HUES6 (cell line): ENCODE measurements at regions not wholly inside any gene's neighbourhood (a gene's known extent, or its start where the extent isn't known, plus 50 kb on each side); places are given as distances from the start of the nearest gene placed in this dataset.
"Not testable (repeated sequence)": the region's sequence is repeated elsewhere in the genome, so short reads cannot be mapped to it uniquely, and the experiment has no call there.

ENCODE experiments used
- H3K27ac ChIP-seq: 2 replicates; pipeline ENCODE4 v1.7.0; 2013; ENCODE audit warnings: low read depth, mild to moderate bottlenecking, low read length, inconsistent platforms
- H3K27me3 ChIP-seq: 2 replicates; pipeline ENCODE4 v1.6.1; 2013; ENCODE audit warnings: low read length; ENCODE audit not compliant: control insufficient read depth, insufficient read depth
- H3K36me3 ChIP-seq: 2 replicates; pipeline ENCODE4 v1.6.1; 2013; ENCODE audit warnings: low read length; ENCODE audit not compliant: control insufficient read depth, insufficient read depth
- H3K4me1 ChIP-seq: 2 replicates; pipeline ENCODE4 v1.6.1; 2013; ENCODE audit warnings: low read length; ENCODE audit not compliant: control insufficient read depth, insufficient read depth
- H3K4me3 ChIP-seq: 2 replicates; pipeline ENCODE4 v1.5.1; 2013; ENCODE audit warnings: low read depth, low read length
- H3K9ac ChIP-seq: one replicate; pipeline ENCODE4 v1.6.1; 2013; ENCODE audit warnings: mild to moderate bottlenecking, low read length
- H3K9me3 ChIP-seq: 2 replicates; pipeline ENCODE4 v1.6.1; 2013; ENCODE audit warnings: low read depth, low read length; ENCODE audit not compliant: control insufficient read depth, insufficient read depth

- Histone ChIP-seq H3K4me3 (no peak overlapping the region), H3K36me3 (no peaks in the 10 kb centered on the region), H3K27ac (no peak overlapping the region), H3K9ac (no peak overlapping the region), H3K27me3 (no peaks in the 10 kb centered on the region), H3K9me3 (no peaks in the 10 kb centered on the region), H3K4me1 (peaks cover 5% of the 10 kb centered on the region; the same call in 1 of the 2 replicates)
Measured at GRCh38 chr2:59177748-59178147, 936.6 kb upstream of the FANCL start.

- H3K4me1 ChIP-seq = no peaks in the 10 kb centered on the region
- H3K9ac ChIP-seq = no peak overlapping the region
- H3K27ac ChIP-seq = no peak overlapping the region
- H3K4me3 ChIP-seq = no peak overlapping the region
- H3K36me3 ChIP-seq = no peaks in the 10 kb centered on the region
- H3K9me3 ChIP-seq = no peaks in the 10 kb centered on the region
- H3K27me3 ChIP-seq = no peaks in the 10 kb centered on the region
Measured at GRCh38 chr2:59176737-59177136, 935.6 kb upstream of the FANCL start.

DNA sequence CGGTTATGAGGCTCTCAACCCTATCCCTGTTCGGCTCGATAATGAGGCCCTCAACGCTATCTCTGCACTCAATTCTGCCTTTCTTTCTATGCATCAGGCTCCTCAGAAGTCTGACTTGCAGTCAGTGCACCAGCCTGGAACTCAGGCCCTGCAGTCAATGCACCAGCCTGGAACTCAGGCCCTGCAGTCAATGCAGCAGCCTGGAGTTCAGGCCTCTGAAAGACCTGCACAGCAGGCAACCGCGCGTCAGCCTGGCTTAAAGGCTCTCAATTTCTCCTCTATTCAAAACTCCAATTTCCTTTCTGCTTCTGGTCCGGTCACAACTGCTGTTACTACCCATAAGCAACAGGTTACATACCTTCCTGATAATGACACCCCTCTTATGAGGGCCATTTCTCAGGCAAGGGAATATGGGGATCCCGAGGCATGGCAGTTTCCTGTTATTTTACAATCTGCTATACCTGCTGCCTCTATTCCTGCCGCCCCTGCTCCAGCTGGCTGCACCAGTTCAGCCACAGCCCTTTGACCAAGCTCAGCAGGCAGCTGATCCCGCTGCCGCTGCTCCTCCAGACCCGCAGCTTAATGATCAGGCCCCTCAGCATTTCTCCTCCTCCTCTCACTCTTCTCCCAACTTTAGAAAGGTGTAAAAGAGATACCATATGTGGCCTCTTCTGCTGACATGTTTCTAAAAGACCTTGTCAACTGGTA lies 933.6 kb upstream of the FANCL start:
- no peaks in the 10 kb centered on the region for H3K9me3 ChIP-seq
- H3K36me3 ChIP-seq = no peaks in the 10 kb centered on the region
- no peak overlapping the region for H3K9ac ChIP-seq
- no peaks in the 10 kb centered on the region for H3K4me1 ChIP-seq
- no peak overlapping the region for H3K4me3 ChIP-seq
- no peak overlapping the region for H3K27ac ChIP-seq
- H3K27me3 ChIP-seq = no peaks in the 10 kb centered on the region

GRCh38 chr2:59173325-59173724 lies 932.2 kb upstream of the FANCL start:
- no peak overlapping the region for H3K4me3 ChIP-seq
- no peaks in the 10 kb centered on the region for H3K4me1 ChIP-seq
- no peaks in the 10 kb centered on the region for H3K9me3 ChIP-seq
- H3K27ac ChIP-seq = no peak overlapping the region
- no peaks in the 10 kb centered on the region for H3K27me3 ChIP-seq
- H3K9ac ChIP-seq = no peak overlapping the region
- no peaks in the 10 kb centered on the region for H3K36me3 ChIP-seq

DNA sequence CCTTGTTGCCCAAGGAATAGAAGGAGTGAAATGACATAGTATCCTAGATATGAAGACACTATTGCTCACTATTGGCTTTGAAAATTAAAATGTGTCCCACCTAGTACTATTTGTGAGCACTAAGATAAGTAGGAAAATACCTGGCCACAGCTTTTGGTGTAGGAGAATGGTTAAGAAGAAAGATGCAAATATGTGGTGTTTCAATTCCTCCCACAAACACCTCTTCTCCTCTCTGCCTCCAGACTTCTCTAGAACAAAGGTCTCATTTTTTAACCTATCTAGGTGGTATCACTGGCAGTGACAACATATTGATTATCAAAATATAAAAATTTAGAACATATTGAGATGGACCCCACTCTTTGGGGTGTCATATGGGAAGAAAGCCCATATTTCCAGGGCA lies 929.9 kb upstream of the FANCL start:
- Histone ChIP-seq H3K9ac (no peak overlapping the region), H3K27ac (no peak overlapping the region), H3K4me3 (no peak overlapping the region), H3K9me3 (no peaks in the 10 kb centered on the region), H3K36me3 (no peaks in the 10 kb centered on the region), H3K27me3 (no peaks in the 10 kb centered on the region), H3K4me1 (no peaks in the 10 kb centered on the region; the same call in 1 of the 2 replicates)

GRCh38 chr2:59168766-59169165 lies 927.6 kb upstream of the FANCL start:
- no peak overlapping the region for H3K27ac ChIP-seq
- no peak overlapping the region for H3K4me3 ChIP-seq
- H3K9ac ChIP-seq = no peak overlapping the region
- no peaks in the 10 kb centered on the region for H3K9me3 ChIP-seq
- no peaks in the 10 kb centered on the region; the same call in 1 of the 2 replicates for H3K4me1 ChIP-seq
- H3K36me3 ChIP-seq = no peaks in the 10 kb centered on the region
- H3K27me3 ChIP-seq = no peaks in the 10 kb centered on the region

GRCh38 chr2:59167514-59167913 lies 926.4 kb upstream of the FANCL start:
- no peak overlapping the region for H3K4me3 ChIP-seq
- no peaks in the 10 kb centered on the region for H3K27me3 ChIP-seq
- no peaks in the 10 kb centered on the region for H3K36me3 ChIP-seq
- no peaks in the 10 kb centered on the region for H3K9me3 ChIP-seq
- no peaks in the 10 kb centered on the region; the same call in 1 of the 2 replicates for H3K4me1 ChIP-seq
- H3K27ac ChIP-seq = no peak overlapping the region
- H3K9ac ChIP-seq = no peak overlapping the region

- H3K4me3 ChIP-seq, H3K9ac ChIP-seq, H3K4me1 ChIP-seq, H3K36me3 ChIP-seq, H3K27me3 ChIP-seq, H3K9me3 ChIP-seq, H3K27ac ChIP-seq: not testable (repeated sequence)
Measured at GRCh38 chr2:59157908-59158307, 916.8 kb upstream of the FANCL start.

GRCh38 chr2:59151805-59152204 lies 910.7 kb upstream of the FANCL start:
- no peak overlapping the region for H3K4me3 ChIP-seq
- H3K27me3 ChIP-seq = no peaks in the 10 kb centered on the region
- no peaks in the 10 kb centered on the region for H3K36me3 ChIP-seq

DNA sequence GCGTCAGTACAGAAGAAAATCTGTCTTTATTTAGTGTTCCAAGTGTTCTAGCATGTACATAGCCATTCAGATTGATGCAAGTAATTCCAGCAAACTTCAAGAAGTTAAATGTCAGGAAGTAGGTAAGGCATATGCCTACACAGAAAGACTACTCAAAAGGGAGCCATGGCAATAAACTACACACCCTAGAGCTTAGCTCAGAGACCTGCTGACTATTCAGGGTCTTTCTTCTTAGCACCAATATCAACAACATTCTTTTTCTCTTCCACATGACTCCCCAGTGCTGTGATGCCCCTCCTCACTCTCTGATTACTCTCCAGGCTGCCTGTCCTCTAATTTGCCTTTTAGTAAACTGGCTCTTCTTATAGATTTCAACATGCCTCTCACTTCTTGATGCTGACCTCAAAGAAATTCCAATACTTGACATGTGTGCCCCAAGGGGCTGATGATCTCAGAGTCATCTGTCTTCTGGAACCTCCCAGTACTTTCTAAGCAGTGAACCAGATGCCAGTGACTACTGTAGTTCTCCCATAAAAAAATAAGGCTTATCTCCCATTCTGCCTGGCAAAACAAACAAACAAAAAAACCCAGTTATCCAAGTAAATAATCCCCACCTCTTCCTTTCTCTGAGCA lies 909.2 kb upstream of the FANCL start:
- H3K4me3 ChIP-seq = no peak overlapping the region
- H3K9ac ChIP-seq = no peak overlapping the region
- H3K36me3 ChIP-seq = no peaks in the 10 kb centered on the region
- H3K27me3 ChIP-seq = no peaks in the 10 kb centered on the region
- H3K4me1 ChIP-seq = no peaks in the 10 kb centered on the region
- no peaks in the 10 kb centered on the region for H3K9me3 ChIP-seq
- H3K27ac ChIP-seq = no peak overlapping the region

More at GRCh38 chr2:59151805-59152204, 910.7 kb upstream of the FANCL start:
- Histone ChIP-seq H3K27ac (no peak overlapping the region), H3K4me1 (no peaks in the 10 kb centered on the region), H3K9ac (no peak overlapping the region), H3K9me3 (no peaks in the 10 kb centered on the region)

DNA sequence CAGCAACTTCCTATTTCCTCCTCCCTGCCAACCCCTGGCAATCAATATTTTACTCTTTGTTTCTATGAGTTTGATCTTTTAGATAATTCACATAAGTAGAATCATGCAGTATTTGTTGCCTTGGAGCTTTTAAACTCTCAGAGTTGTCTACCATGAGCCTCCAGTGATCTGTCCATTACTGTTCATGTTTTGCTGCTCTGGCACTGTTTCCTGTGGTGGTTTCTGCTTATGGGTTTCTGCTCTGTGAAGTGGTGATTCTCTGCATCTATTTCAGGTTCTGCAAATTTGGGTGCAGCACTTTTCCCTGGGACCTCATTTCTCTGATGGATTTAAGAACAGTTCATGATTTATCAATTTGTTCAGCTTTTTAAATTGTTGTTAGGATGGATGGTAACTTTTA lies 908.1 kb upstream of the FANCL start:
- Histone ChIP-seq H3K27me3 (no peaks in the 10 kb centered on the region), H3K9me3 (no peaks in the 10 kb centered on the region), H3K9ac (no peak overlapping the region), H3K27ac (no peak overlapping the region), H3K36me3 (no peaks in the 10 kb centered on the region), H3K4me3 (no peak overlapping the region), H3K4me1 (no peaks in the 10 kb centered on the region)
